Testis (tissue), 2 donors: ENCODE measurements at regions not wholly inside any gene's neighbourhood (a gene's known extent, or its start where the extent isn't known, plus 50 kb on each side); places are given as distances from the start of the nearest gene placed in this dataset.

Experiments
- POLR2A ChIP-seq: fragments of 450-650 bp; IDR thresholded peaks from one replicate; pipeline ENCODE4 v1.6.1; 2017; ENCODE audit warnings: antibody characterized with exemption, mild to moderate bottlenecking, moderate library complexity
- TF ChIP-seq, protein P1 (sequence below), 3 experiments: fragments of 450-650 bp in 2 of 3; fragments of 200-600 bp in 1 of 3; sonication (generic) in 1 of 3; IDR thresholded peaks; one replicate each; pipeline ENCODE4 v1.5.1; 2016 to 2019; ENCODE audit warnings: antibody characterized with exemption in 3 of 3, mild to moderate bottlenecking in 2 of 3, moderate library complexity in 1 of 3

DNA sequence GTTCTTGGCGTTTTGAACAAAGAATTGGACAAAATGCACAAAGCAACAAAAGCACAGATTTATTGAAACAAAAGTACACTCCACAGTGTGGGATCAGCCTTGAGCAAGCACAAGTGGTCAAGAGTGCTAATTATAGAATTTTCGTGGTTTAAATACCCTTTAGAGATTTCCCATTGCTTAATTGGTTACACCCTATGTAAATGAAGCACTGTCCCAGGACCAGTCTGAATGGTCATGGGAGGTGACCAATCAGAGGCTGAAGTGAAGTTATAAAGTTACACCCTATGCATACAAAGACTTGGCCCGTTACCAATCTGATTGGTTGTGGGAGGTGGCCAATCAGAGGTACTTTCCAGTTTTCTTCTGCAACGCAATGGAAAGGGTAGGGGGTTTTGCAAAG, 223.6 kb downstream of the CENPF start:
- TF ChIP-seq POLR2A = no peak
- TF ChIP-seq, protein P1, sequence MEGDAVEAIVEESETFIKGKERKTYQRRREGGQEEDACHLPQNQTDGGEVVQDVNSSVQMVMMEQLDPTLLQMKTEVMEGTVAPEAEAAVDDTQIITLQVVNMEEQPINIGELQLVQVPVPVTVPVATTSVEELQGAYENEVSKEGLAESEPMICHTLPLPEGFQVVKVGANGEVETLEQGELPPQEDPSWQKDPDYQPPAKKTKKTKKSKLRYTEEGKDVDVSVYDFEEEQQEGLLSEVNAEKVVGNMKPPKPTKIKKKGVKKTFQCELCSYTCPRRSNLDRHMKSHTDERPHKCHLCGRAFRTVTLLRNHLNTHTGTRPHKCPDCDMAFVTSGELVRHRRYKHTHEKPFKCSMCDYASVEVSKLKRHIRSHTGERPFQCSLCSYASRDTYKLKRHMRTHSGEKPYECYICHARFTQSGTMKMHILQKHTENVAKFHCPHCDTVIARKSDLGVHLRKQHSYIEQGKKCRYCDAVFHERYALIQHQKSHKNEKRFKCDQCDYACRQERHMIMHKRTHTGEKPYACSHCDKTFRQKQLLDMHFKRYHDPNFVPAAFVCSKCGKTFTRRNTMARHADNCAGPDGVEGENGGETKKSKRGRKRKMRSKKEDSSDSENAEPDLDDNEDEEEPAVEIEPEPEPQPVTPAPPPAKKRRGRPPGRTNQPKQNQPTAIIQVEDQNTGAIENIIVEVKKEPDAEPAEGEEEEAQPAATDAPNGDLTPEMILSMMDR (IDR thresholded peaks at IDR 0.05) = no peak
